ENCODE measurements at regions not wholly inside any gene's neighbourhood (a gene's known extent, or its start where the extent isn't known, plus 50 kb on each side); places are given as distances from the start of the nearest gene placed in this dataset.

DNA sequence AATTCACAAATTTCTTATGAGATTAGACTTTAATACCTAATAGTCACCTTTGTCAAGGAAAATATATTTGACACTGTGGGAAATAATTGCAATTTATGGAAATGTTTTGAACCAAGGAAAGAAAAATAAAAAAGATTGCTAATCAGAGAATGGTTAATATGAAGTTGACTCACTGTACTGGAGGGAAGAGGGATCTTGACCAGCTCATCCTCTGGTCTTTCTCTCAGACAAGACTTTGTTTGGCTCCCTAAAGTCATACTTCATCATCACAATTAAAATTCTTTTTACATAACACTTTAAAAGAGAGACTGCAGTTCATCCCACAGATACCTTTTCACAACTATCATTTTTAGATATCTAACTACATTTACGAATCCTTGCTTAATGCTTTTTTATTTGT is 538.5 kb upstream of the ZEB2 start:
- FAIRE-seq (no peak), DNase-seq (ENCODE audit: low read depth) (no peak)
- H3K4me3 ChIP-seq (ENCODE audit: low read depth, low read length) = no peak overlapping the region
- H3K36me3 ChIP-seq (ENCODE audit: control insufficient read depth, insufficient read depth, low read length) = no peaks in the 10 kb centered on the region
- H3K27me3 ChIP-seq (ENCODE audit: control insufficient read depth, insufficient read depth, low read length) = no peaks in the 10 kb centered on the region
- TF ChIP-seq, protein P1, sequence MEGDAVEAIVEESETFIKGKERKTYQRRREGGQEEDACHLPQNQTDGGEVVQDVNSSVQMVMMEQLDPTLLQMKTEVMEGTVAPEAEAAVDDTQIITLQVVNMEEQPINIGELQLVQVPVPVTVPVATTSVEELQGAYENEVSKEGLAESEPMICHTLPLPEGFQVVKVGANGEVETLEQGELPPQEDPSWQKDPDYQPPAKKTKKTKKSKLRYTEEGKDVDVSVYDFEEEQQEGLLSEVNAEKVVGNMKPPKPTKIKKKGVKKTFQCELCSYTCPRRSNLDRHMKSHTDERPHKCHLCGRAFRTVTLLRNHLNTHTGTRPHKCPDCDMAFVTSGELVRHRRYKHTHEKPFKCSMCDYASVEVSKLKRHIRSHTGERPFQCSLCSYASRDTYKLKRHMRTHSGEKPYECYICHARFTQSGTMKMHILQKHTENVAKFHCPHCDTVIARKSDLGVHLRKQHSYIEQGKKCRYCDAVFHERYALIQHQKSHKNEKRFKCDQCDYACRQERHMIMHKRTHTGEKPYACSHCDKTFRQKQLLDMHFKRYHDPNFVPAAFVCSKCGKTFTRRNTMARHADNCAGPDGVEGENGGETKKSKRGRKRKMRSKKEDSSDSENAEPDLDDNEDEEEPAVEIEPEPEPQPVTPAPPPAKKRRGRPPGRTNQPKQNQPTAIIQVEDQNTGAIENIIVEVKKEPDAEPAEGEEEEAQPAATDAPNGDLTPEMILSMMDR (IDR thresholded peaks at IDR 0.05; ENCODE audit: insufficient read depth, low read length, severe bottlenecking) = no peak

DNA sequence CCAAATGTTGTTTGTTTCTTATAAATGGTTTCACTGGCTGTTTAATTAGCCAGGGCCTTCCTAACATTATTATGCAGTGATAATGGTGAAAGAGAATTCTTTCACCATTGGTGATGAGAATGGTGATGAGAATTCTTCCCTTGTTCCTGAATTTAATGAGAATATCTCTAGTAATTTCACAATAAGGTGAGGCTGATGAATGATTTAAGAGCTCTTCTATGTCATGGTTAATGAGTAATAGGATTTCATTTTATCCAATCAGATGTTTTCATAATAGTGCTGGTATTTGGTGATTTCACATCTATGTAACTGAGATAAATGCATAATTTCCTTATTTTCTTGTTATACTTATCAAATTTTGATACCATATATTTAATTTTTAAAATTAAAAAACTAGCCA is 535.7 kb upstream of the ZEB2 start:
- no peaks in the 10 kb centered on the region for H3K27me3 ChIP-seq (ENCODE audit: control insufficient read depth, insufficient read depth, low read length)
- FAIRE-seq (no peak), DNase-seq (ENCODE audit: low read depth) (peak; percentile 71)
- TF ChIP-seq, protein P1 (IDR thresholded peaks at IDR 0.05; ENCODE audit: insufficient read depth, low read length, severe bottlenecking) = no peak
- H3K36me3 ChIP-seq (ENCODE audit: control insufficient read depth, insufficient read depth, low read length) = no peaks in the 10 kb centered on the region
- no peak overlapping the region for H3K4me3 ChIP-seq (ENCODE audit: low read depth, low read length)

DNA sequence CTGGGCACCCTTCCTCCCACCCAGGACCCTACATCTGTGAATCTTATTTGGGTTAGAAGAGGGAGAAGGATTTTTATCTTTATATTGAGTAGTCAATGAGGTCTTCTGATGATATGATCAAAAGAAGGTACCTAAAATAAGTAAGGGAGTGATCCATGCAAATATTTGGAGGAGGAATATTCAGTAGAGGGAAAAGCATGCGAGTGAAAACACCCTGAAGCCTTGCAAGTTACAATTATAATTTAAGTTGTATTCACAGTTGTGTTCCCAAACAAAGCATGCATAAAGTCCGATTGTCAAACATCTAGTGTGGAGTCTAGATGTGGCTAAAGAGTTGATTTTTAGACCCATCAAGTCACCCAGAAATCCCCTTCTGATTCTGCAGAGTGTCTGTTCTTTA is 530.2 kb upstream of the ZEB2 start:
- no peaks in the 10 kb centered on the region for H3K36me3 ChIP-seq (ENCODE audit: control insufficient read depth, insufficient read depth, low read length)
- H3K4me3 ChIP-seq (ENCODE audit: low read depth, low read length) = no peak overlapping the region
- TF ChIP-seq, protein P1 (IDR thresholded peaks at IDR 0.05; ENCODE audit: insufficient read depth, low read length, severe bottlenecking) = no peak
- H3K27me3 ChIP-seq (ENCODE audit: control insufficient read depth, insufficient read depth, low read length) = no peaks in the 10 kb centered on the region
- DNase-seq (ENCODE audit: low read depth) = no peak
- no peak for FAIRE-seq

DNA sequence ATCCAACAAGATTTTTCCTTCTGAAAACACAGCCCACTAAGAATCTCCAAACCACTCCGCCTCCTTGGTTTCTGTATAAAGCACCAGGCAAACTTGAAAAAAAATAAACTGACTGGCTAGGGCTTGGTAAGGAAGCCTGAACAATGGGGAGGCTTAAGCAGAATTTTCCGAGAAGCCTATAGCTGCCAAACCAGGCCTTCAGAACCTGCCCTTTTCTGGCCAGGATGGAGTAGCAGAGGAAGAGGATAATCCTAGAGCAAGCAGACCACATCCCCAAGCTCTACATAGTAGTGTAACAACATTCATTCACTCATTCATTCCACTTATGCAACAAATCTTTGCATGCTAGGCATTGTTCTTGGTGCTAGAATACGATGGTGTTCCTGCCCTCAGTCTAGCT is 529.6 kb upstream of the ZEB2 start:
- FAIRE-seq (peak; percentile 23), DNase-seq (ENCODE audit: low read depth) (no peak)
- Histone ChIP-seq H3K4me3 (ENCODE audit: low read depth, low read length) (no peak overlapping the region), H3K36me3 (ENCODE audit: control insufficient read depth, insufficient read depth, low read length) (no peaks in the 10 kb centered on the region), H3K27me3 (ENCODE audit: control insufficient read depth, insufficient read depth, low read length) (no peaks in the 10 kb centered on the region)
- TF ChIP-seq, protein P1 (IDR thresholded peaks at IDR 0.05; ENCODE audit: insufficient read depth, low read length, severe bottlenecking) = no peak

DNA sequence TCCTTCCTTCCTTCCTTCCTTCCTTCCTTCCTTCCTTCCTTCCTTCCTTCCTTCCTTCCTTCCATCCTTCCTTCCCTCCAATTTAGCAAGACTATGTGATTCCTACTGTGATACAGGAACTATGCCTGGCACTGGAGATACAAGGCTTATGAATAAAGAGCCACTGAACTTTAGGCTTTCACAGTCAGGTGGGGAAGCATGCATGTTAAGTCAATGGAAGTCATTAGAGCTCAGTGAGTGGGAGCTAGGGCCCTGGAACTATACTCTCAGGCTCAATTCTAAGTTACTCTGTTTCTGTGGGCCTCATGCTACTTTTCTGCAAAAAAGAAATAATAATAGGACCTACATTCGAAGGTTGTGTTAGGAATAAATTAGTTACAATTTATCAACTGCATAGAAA is 527.6 kb upstream of the ZEB2 start:
- TF ChIP-seq, protein P1 (IDR thresholded peaks at IDR 0.05; ENCODE audit: insufficient read depth, low read length, severe bottlenecking) = no peak
- no peak for FAIRE-seq
- Histone ChIP-seq H3K4me3 (ENCODE audit: low read depth, low read length) (no peak overlapping the region), H3K27me3 (ENCODE audit: control insufficient read depth, insufficient read depth, low read length) (no peaks in the 10 kb centered on the region), H3K36me3 (ENCODE audit: control insufficient read depth, insufficient read depth, low read length) (no peaks in the 10 kb centered on the region)
- no peak for DNase-seq (ENCODE audit: low read depth)

DNA sequence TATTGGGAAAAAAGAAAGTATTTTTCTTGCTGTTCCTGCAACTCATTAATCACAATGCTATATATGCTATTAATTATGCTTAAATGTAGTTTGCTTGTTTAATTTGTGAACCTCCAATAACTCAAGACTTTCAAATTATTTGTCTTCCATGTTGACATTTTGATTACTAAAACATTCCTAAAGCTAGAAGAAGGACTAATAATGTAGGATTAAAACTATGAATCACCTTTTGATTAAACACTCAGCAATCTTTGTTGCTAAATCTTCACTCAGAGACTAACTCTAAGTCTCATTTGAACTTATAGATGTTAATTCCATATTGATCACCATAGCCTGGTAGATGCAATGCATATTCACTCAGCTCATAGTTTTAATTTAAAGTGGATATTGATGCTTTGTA is 524.6 kb upstream of the ZEB2 start:
- TF ChIP-seq, protein P1 (IDR thresholded peaks at IDR 0.05; ENCODE audit: insufficient read depth, low read length, severe bottlenecking) = no peak
- FAIRE-seq (no peak), DNase-seq (ENCODE audit: low read depth) (peak; percentile 76)
- H3K27me3 ChIP-seq (ENCODE audit: control insufficient read depth, insufficient read depth, low read length) = no peaks in the 10 kb centered on the region
- H3K36me3 ChIP-seq (ENCODE audit: control insufficient read depth, insufficient read depth, low read length) = no peaks in the 10 kb centered on the region
- no peak overlapping the region for H3K4me3 ChIP-seq (ENCODE audit: low read depth, low read length)

All from bronchial epithelial cell (primary cell).